Dermis microvascular lymphatic vessel endothelial cell (primary cell): ENCODE measurements at regions not wholly inside any gene's neighbourhood (a gene's known extent, or its start where the extent isn't known, plus 50 kb on each side); places are given as distances from the start of the nearest gene placed in this dataset.

Experiments
- DNase-seq, 2 donors: peaks; one replicate each; pipeline versions ENCODE4 v3.0.0 to v3.0.0-alpha.2; 2010; ENCODE audit warnings: low read depth in 2 of 2

DNA sequence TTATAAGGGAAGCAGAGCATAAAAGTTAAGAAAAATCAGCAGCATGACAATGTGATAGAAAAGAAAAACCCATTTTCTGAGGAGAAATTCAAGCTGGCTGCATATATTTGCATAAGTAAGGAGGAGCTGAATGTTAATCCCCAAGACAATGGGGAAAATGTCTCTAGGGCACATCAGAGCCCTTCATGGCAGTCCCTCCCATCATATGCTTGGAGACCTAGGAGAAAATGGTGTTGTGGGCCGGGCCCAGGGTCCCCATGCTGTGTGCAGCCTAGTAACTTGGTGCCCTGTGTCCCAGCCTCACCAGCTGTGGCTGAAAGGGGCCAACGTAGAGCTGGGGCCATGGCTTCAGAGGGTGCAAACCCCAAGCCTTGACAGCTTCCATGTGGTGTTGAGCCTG is 100.6 kb upstream of the PLPPR4 start:
- DNase-seq, result no peak

DNA sequence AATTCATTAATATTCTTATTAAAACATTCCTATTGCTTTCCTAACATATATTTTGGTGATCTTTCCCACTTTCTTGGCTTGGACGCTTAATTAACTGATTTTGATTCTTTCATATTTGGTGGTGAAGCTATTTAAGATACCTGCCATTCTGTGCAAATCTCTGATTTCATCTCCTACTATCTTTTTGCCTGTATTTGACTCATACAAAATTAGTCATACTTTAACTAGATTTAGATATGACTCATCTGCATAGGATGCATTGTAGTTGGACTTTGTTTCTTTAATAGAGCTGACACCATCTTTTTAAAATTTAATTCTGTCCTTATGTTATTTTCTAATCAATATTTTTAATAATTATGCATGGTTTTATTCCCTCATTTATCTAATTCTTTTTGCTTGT is 93.8 kb upstream of the PLPPR4 start:
- DNase-seq, result no peak

DNA sequence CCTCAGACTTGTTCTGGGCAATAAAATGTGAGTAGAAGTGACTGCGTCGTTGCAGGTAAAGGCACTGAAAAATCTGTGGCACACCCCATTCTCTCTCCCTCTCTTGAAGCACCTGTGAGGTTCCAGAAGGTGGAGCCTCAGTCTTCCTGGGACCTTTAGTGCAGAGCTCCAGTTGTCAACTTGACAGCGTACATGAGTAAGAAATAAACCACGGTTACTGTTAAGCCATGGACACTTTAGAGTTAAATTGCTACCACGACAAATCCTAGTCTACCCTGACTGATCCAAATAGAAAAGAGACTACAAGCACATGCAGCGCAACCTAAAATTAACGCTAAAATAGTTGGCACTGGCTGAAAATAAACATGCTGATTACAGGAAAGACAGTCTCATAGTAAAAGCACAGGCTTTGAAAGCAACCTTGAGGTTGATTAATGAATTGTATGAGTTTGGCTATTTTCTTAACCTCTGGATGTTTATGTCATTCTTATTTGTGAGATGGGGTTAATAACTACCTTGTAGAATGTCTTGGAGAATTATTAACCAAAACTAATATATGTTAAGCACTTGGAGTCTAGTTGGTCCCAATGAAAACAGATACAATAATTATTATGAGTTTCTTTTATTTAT is 93.0 kb upstream of the PLPPR4 start:
- no peak for DNase-seq

DNA sequence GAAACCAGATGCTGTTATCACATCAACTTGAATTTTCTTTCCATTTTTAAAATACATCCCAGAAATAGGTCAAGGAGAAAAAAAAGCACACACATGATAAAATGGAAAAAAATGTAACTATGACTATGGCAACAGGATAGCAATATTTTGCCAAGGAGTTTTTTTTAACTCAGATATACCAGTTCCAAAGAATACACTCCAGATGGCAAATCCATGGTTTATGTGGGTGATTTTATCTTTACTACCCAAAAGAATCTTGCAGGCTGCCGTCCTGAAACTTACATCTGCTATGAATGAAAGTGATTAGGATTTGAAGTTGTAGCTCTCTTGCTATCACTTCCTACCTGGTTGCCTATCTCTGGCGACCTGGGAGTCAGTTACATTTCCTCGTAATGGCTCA is 91.0 kb upstream of the PLPPR4 start:
- no peak for DNase-seq

DNA sequence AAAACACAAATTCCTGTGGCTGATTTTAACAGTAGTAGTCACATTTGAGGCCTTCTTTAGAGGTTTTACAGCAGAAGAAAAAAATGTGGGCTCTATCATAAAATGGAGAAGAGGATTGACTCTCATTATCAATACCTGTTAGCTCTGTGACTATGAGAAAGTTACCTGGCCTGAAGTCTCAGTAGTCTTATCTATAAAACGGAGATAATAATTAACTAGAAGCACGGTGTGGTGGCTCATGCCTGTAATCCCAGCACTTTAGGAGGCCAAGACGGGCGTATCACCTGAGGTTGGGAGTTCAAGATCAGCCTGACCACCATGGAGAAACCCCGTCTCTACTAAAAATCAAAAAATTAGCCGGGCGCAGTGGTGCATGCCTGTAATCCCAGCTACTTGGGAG is 90.4 kb upstream of the PLPPR4 start:
- DNase-seq, result no peak

DNA sequence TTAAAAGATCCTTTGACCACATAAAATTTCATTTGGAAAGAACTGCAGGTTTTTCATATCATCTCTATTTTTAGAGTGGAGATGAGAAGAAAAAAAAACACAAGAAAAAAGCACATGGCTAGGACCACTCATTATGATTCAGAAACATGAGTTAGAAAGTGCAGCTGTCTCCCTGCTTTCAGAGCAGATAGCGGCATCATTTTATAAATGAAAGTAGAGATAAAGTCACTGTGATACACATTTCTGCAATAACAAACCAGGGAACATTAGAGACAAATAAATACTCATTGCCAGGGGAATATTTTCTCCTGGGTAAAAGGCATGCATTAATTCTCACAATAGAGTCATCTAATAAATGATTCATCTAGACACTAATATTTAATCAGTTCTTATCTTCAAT is 87.5 kb upstream of the PLPPR4 start:
- DNase-seq, result no peak

DNA sequence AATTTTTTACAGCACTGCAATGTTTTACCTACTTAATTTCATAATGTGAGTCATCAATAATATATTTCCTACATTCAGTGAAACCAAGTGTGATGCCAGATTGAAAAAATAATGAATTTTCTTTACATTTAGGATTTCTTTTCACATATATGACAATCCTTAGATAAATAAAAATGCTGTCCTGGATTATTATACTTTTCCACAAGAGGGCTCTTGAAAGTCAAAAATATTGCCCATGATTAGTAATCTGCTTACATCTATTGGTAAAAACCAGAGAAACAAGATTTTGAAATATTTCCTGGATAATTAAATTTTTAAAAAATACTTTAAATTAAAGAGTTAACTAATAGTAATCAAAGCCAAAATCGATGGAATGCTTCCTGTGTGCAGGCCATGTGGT is 86.8 kb upstream of the PLPPR4 start:
- DNase-seq, result no peak

DNA sequence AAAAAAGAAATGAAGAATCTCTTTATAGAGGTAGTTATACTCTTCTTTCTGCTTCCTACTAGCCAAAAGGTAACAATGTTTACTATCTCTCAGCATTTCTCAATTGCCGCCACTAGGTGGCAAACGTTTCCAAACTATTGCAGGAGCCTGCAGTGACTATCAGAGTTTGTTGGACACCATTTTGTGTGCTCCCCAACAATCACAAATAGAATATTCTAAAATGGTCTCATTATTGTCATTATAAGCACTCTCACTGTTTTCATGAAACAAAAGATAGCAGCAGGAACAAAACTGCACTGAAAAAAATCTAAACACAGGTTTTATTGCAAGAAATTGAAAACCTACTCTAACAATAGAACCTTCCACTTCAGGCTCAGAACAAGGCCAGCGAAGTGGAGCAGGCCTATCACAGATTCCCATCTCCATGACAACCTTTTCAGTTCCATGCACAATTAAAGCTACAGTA is 83.9 kb upstream of the PLPPR4 start:
- peak; percentile 74 to 78 for DNase-seq

DNA sequence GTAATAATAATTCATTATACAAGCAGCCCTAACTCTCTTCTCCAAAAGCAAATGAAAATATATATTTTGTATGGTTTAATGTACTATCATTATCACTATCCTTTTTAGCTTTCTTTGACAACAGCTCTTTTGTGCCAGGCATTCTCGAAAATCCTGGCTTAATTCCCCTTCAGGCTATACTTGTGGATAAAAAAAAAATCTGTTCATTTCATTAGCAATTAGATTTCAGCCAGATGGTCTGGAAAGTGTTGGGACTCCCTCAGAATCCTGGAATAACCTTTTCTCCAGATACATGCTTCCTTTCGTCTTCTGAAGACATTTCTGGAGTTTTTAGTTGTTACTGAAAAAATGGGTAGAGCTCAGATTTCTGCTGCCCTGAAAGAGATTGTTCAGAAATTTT is 83.4 kb upstream of the PLPPR4 start:
- no peak for DNase-seq

DNA sequence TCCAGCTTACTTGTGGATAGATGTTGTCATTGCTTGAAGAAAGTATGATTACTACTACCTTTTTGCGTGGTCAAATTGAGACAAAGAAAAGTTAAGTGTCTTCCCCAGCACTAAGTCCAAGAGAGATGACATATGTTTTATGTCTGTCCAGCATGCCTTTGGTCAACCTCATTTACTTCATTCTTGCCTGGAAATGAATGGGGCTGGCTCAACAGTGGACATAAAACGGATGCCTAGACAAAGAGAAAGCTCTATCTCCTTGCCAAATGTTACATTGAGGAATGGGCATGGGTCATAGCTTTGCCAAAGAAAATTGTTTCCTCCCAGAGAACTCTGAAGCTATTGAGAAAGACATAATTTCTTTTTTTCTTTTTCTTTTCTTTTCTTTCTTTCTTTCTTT is 82.4 kb upstream of the PLPPR4 start:
- DNase-seq, result no peak

DNA sequence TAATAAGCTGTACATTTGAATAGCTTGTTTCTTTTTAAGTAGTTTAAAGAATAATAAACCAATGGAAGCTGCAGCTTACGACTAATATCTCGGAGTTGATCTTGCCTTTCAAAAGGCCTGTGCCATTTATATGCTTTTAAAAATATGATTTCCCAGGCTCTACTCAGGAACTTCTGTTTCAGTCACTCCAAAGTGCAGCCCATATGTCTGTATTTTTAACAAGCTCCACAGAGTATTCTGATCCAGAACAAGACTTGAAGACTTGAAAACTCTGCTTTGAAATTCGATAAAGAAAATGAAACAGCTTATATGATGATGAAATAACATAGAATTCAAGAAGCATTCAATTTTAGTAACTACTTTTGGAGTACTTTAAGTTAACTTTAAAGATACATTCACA is 79.1 kb upstream of the PLPPR4 start:
- DNase-seq, result no peak

DNA sequence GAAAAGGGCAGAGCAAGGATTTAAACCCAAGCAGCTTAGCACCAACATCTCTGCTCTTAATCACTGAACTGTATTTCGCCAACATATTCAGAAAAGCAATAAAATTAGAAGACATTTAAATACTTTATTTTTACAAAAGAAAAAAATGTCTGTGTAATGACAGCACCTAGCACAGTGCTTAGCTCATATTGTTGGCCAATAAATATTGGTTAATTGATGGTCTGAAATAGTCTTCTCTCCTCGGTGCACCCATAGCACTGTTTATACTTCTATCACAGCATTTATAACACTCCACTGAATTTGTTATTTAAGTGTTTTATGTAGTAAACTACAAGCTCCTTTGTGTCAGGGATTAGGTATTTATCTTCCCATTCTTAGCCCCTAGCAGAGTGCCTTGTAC is 70.9 kb upstream of the PLPPR4 start:
- DNase-seq, result no peak

DNA sequence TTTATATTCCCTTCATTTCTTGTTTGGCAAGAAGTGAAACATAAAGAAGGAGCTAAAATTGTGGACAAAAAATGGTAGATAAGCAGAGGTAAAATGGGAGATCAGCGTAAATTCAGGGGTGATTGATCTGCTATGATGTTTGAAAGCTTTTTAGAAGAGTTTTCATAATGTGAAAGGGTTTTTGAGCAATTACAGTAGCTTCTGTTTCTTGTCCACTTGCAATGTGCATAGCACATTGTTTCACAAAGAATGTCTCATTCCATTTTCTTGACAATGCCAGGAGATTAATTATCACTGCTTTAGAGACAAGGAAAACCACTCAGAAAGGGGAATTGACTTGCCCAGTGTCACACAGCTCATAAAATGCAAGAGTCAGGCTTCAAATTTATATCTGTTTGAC is 65.9 kb upstream of the PLPPR4 start:
- DNase-seq, result no peak

DNA sequence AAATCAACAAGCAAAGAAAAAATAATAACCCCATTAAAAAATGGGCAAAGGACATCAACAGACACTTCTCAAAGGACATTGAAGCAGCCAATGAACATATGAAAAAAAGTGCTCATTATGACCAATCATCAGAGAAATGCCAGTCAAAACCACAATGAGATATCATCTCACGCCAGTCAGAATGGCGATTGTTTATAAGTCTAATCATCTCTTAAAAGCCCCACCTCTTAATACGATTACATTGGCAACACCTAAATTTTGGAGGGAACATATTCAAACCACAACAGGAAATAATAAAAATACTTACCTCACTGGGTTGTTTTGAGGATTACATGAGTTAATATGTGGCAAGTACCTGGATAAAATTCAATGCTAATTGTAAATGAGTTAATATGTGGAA is 57.1 kb upstream of the PLPPR4 start:
- DNase-seq, result no peak
